SU-DHL-6 (cell line): ENCODE measurements at regions not wholly inside any gene's neighbourhood (a gene's known extent, or its start where the extent isn't known, plus 50 kb on each side); places are given as distances from the start of the nearest gene placed in this dataset.

Source experiments
- H2AFZ ChIP-seq: fragments of 200-600 bp; sonication (generic); 2 replicates; pipeline ENCODE4 v1.6.1; 2014; ENCODE audit warnings: low read depth, mild to moderate bottlenecking, moderate library complexity, mixed read lengths, antibody characterized with exemption, low read length; ENCODE audit not compliant: severe bottlenecking
- H3F3A ChIP-seq: fragments of 200-600 bp; shearing (Covaris generic); 2 replicates; pipeline ENCODE4 v1.6.0; 2016; ENCODE audit warnings: antibody characterized with exemption, mild to moderate bottlenecking; ENCODE audit not compliant: insufficient read depth
- H3K27ac ChIP-seq: fragments of 200-600 bp; sonication (generic); 2 replicates; pipeline ENCODE4 v1.5.1; 2016; ENCODE audit warnings: low read depth, mild to moderate bottlenecking, low read length, moderate library complexity, mixed read lengths
- H3K27me3 ChIP-seq: fragments of 200-600 bp; sonication (generic), shearing (Covaris generic); 2 replicates; pipeline ENCODE4 v1.6.0; 2014; ENCODE audit warnings: mild to moderate bottlenecking, low read length
- H3K36me3 ChIP-seq: fragments of 200-600 bp; sonication (generic); 2 replicates; pipeline ENCODE4 v1.6.1; 2014; ENCODE audit warnings: mild to moderate bottlenecking, low read length, mixed read lengths
- H3K4me2 ChIP-seq: fragments of 300-600, 200-600 bp; shearing (Covaris generic), sonication (generic); 2 replicates; pipeline ENCODE4 v1.6.0; 2014; ENCODE audit warnings: low read length, low read depth, mild to moderate bottlenecking; ENCODE audit not compliant: poor library complexity, severe bottlenecking
- H3K4me3 ChIP-seq: fragments of 200-600 bp; sonication (generic); 2 replicates; pipeline ENCODE4 v1.5.1; 2014; ENCODE audit warnings: antibody characterized with exemption, low read length, mild to moderate bottlenecking, mixed read lengths; ENCODE audit not compliant: insufficient read depth, poor library complexity, severe bottlenecking
- H3K79me2 ChIP-seq: fragments of 200-600 bp; sonication (generic); 2 replicates; pipeline ENCODE4 v1.6.1; 2014; ENCODE audit warnings: mild to moderate bottlenecking, low read length, moderate library complexity; ENCODE audit not compliant: insufficient read depth
- H3K9ac ChIP-seq: fragments of 200-600 bp; sonication (generic); 2 replicates; pipeline ENCODE4 v1.7.0; 2014; ENCODE audit warnings: mild to moderate bottlenecking, low read length
- H3K9me2 ChIP-seq: fragments of 200-600 bp; sonication (generic); replicated peaks from 2 replicates; pipeline ENCODE4 v1.6.1; 2014; ENCODE audit warnings: low read length; ENCODE audit not compliant: insufficient read depth
- H3K9me3 ChIP-seq: fragments of 200-600 bp; sonication (generic); 2 replicates; pipeline ENCODE4 v1.6.1; 2014; ENCODE audit warnings: low read length, mixed read lengths; ENCODE audit not compliant: insufficient read depth
- H4K20me1 ChIP-seq: fragments of 200-600 bp; sonication (generic); 2 replicates; pipeline ENCODE4 v1.6.1; 2014; ENCODE audit warnings: low read depth, mild to moderate bottlenecking, antibody characterized with exemption, low read length, moderate library complexity, mixed read lengths
- CTCF ChIP-seq: fragments of 200-600 bp; sonication (generic); IDR thresholded peaks from one replicate; pipeline ENCODE4 v1.5.1; 2017; ENCODE audit warnings: antibody characterized with exemption, mild to moderate bottlenecking, low read length, moderate library complexity; ENCODE audit not compliant: insufficient read depth, poor library complexity, severe bottlenecking
- EZH2phosphoT487 ChIP-seq: fragments of 200-600 bp; sonication (generic), shearing (Covaris generic); conservative IDR thresholded peaks from 2 replicates; pipeline ENCODE4 v1.6.1; 2018; ENCODE audit warnings: mild to moderate bottlenecking, antibody characterized with exemption, low read length, moderate library complexity, mixed read lengths

DNA sequence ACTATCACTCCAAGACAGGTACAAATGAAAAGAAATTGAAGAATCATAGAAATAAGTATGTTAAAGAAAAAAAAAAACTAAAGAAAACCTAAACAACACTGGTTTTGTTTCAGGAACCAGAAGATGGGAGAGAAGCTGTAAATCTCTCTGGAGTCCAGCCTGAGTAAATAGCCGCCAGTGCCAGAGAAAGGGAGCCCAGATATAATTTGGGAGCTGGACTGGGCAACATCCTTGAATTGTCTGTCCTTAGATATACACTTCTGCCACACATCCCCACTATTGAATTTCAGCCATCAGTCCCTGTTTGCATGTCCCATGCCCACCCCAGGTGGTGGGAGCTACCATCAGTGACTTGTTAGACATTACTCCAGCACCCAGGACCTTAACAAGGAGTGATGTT lies 979.6 kb downstream of the DTWD2 start:
- TF ChIP-seq EZH2phosphoT487, result no peak
- no peak for TF ChIP-seq CTCF
- H3K9ac ChIP-seq, result no peak overlapping the region
- H4K20me1 ChIP-seq, result no peaks in the 10 kb centered on the region
- no peak overlapping the region for H3K4me2 ChIP-seq
- no peak overlapping the region for H3K27ac ChIP-seq
- H3K27me3 ChIP-seq, result no peaks in the 10 kb centered on the region
- no peaks in the 10 kb centered on the region for H3K9me2 ChIP-seq
- no peak overlapping the region for H2AFZ ChIP-seq
- H3K36me3 ChIP-seq, result no peaks in the 10 kb centered on the region
- H3F3A ChIP-seq, result no peaks in the 10 kb centered on the region
- no peaks in the 10 kb centered on the region for H3K79me2 ChIP-seq
- H3K4me3 ChIP-seq, result no peak overlapping the region
- no peaks in the 10 kb centered on the region for H3K9me3 ChIP-seq

- Histone ChIP-seq H3K9ac (no peak overlapping the region), H3K27me3 (no peaks in the 10 kb centered on the region), H3K4me3 (no peak overlapping the region), H4K20me1 (no peaks in the 10 kb centered on the region), H3K9me2 (no peaks in the 10 kb centered on the region), H3K27ac (no peak overlapping the region), H3K9me3 (no peaks in the 10 kb centered on the region), H3K4me2 (no peak overlapping the region), H2AFZ (no peak overlapping the region), H3K79me2 (no peaks in the 10 kb centered on the region), H3F3A (no peaks in the 10 kb centered on the region), H3K36me3 (no peaks in the 10 kb centered on the region)
- TF ChIP-seq CTCF, result no peak
These were observed 981.1 kb downstream of the DTWD2 start for GRCh38 chr5:118007262-118007661.

DNA sequence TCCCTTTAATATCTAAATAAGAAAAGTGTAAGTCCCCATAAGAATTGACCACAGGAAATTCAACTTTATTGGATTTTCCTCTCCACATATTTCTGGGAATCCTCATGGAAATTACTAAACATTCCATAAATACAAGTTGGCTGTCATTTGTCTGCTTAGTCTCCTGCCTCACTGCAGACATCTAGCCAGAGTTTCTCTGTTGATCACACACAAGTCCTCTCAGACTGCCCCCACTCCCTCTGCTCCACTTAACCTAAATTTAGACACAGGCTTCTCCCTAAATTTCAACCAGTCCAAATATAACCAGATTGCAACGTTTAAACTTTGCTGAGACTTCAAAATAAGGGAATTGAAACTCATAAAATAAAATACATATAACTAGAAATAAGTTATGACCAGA lies 982.1 kb downstream of the DTWD2 start:
- Histone ChIP-seq H4K20me1 (no peaks in the 10 kb centered on the region), H3K27ac (no peak overlapping the region), H3K9me2 (no peaks in the 10 kb centered on the region), H3K4me3 (no peak overlapping the region), H3F3A (no peaks in the 10 kb centered on the region), H3K27me3 (no peaks in the 10 kb centered on the region), H3K9ac (no peak overlapping the region), H3K36me3 (no peaks in the 10 kb centered on the region), H3K79me2 (no peaks in the 10 kb centered on the region), H3K4me2 (no peak overlapping the region), H3K9me3 (no peaks in the 10 kb centered on the region), H2AFZ (no peak overlapping the region)
- no peak for TF ChIP-seq CTCF
- no peak for TF ChIP-seq EZH2phosphoT487
